ENCODE measurements at regions not wholly inside any gene's neighbourhood (a gene's known extent, or its start where the extent isn't known, plus 50 kb on each side); places are given as distances from the start of the nearest gene placed in this dataset.

DNA sequence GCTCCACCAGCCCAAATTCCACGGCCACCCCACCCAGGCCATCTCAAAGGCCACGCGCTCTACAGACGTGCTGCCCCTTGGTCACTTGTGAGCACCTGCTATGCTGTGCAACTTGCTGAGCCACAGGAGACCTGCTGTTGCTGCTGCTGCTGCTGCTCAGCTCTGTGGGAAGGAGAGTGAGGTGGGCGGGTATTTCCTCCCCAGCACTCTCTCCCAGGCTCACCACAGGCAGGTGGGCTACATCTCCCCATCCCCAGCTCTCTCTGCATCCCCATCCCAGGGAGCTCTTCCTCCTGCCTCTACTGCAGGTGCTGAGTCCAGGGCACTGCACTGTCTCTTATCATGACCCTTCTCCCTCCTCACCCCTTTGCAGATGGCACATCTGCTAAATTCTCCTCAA lies 306.9 kb downstream of the BCL11B start:
- Histone ChIP-seq H2AK5ac (ENCODE audit: low read length) (no peak overlapping the region), H3K79me2 (ENCODE audit: control insufficient read depth, insufficient read depth, low read length, poor library complexity) (no peaks in the 10 kb centered on the region), H3K14ac (ENCODE audit: low read length) (no peak overlapping the region), H3K9me3 (ENCODE audit: insufficient read depth, low read depth, low read length) (no peaks in the 10 kb centered on the region), H3K27ac (ENCODE audit: low read depth, low read length) (no peak overlapping the region), H2BK5ac (ENCODE audit: low read depth, low read length, poor library complexity) (no peak overlapping the region), H3K79me1 (ENCODE audit: low read length) (no peaks in the 10 kb centered on the region), H3K4me1 (ENCODE audit: control insufficient read depth in 1 of 2, insufficient read depth in 2 of 2, low read length in 2 of 2) (no peaks in the 10 kb centered on the region), H3K9ac (ENCODE audit: low read length) (no peak overlapping the region), H3K4ac (ENCODE audit: low read depth, low read length) (no peak overlapping the region), H3K18ac (ENCODE audit: low read length) (no peak overlapping the region), H3K4me3 (ENCODE audit: low read depth, low read length) (no peak overlapping the region), H2BK12ac (ENCODE audit: low read length) (no peak overlapping the region), H4K91ac (ENCODE audit: low read depth, low read length) (no peak overlapping the region), H3K23ac (ENCODE audit: low read length) (no peak overlapping the region), H3K27me3 (ENCODE audit: insufficient read depth, low read length) (no peaks in the 10 kb centered on the region), H4K12ac (ENCODE audit: low read depth, low read length) (no peak overlapping the region), H3K36me3 (ENCODE audit: control insufficient read depth in 1 of 2, insufficient read depth in 2 of 2, low read length in 2 of 2) (no peaks in the 10 kb centered on the region), H3K4me2 (ENCODE audit: low read length) (no peak overlapping the region), H4K8ac (ENCODE audit: low read depth, low read length) (no peak overlapping the region), H2BK120ac (ENCODE audit: insufficient read depth, low read length, poor library complexity) (no peak overlapping the region), H2AFZ (ENCODE audit: insufficient read depth, low read length, poor library complexity) (no peak overlapping the region)
- no peak for DNase-seq
- WGBS (ENCODE audit: extremely low coverage, insufficient coverage, insufficient read length), result no CpG with 5 or more reads among the region's 5 CpGs

DNA sequence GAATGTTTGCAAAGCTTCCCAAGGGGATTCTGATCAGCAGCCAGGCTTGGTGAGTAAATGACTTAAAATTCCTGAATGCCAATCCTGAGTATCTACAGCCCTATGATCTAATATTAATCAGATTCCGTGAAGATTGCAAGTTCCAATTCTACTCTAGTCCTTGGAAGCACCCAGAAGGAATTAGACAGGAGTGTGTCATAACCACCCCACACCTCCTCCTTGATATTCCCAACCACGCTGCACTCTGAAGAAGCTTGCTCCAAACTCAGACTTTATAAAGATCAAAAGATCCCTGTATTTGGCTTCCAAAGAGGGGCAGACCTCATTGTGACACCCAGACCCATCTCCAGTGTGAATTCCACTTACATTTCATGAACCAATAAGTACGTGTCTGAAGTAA lies 306.0 kb downstream of the BCL11B start:
- H3K79me1 ChIP-seq (ENCODE audit: low read length), result no peaks in the 10 kb centered on the region
- H3K14ac ChIP-seq (ENCODE audit: low read length), result no peak overlapping the region
- H2AK5ac ChIP-seq (ENCODE audit: low read length), result no peak overlapping the region
- no peak overlapping the region for H3K23ac ChIP-seq (ENCODE audit: low read length)
- H3K27ac ChIP-seq (ENCODE audit: low read depth, low read length), result no peak overlapping the region
- no CpG with 5 or more reads among the region's 3 CpGs for WGBS (ENCODE audit: extremely low coverage, insufficient coverage, insufficient read length)
- H3K36me3 ChIP-seq (ENCODE audit: control insufficient read depth in 1 of 2, insufficient read depth in 2 of 2, low read length in 2 of 2), result no peaks in the 10 kb centered on the region
- H3K9me3 ChIP-seq (ENCODE audit: insufficient read depth, low read depth, low read length), result no peaks in the 10 kb centered on the region
- no peak overlapping the region for H3K4ac ChIP-seq (ENCODE audit: low read depth, low read length)
- H4K12ac ChIP-seq (ENCODE audit: low read depth, low read length), result no peak overlapping the region
- no peaks in the 10 kb centered on the region for H3K4me1 ChIP-seq (ENCODE audit: control insufficient read depth in 1 of 2, insufficient read depth in 2 of 2, low read length in 2 of 2)
- H4K8ac ChIP-seq (ENCODE audit: low read depth, low read length), result no peak overlapping the region
- DNase-seq, result no peak
- H2BK120ac ChIP-seq (ENCODE audit: insufficient read depth, low read length, poor library complexity), result no peak overlapping the region
- H2BK5ac ChIP-seq (ENCODE audit: low read depth, low read length, poor library complexity), result no peak overlapping the region
- no peak overlapping the region for H3K9ac ChIP-seq (ENCODE audit: low read length)
- no peak overlapping the region for H2BK12ac ChIP-seq (ENCODE audit: low read length)
- no peaks in the 10 kb centered on the region for H3K79me2 ChIP-seq (ENCODE audit: control insufficient read depth, insufficient read depth, low read length, poor library complexity)
- no peak overlapping the region for H3K4me2 ChIP-seq (ENCODE audit: low read length)
- H2AFZ ChIP-seq (ENCODE audit: insufficient read depth, low read length, poor library complexity), result no peak overlapping the region
- H3K4me3 ChIP-seq (ENCODE audit: low read depth, low read length), result no peak overlapping the region
- H3K27me3 ChIP-seq (ENCODE audit: insufficient read depth, low read length), result no peaks in the 10 kb centered on the region
- no peak overlapping the region for H4K91ac ChIP-seq (ENCODE audit: low read depth, low read length)
- H3K18ac ChIP-seq (ENCODE audit: low read length), result no peak overlapping the region

GRCh38 chr14:98966475-98967162 lies 305.4 kb downstream of the BCL11B start:
- Histone ChIP-seq H2AK5ac (ENCODE audit: low read length) (no peak overlapping the region), H2AFZ (ENCODE audit: insufficient read depth, low read length, poor library complexity) (no peak overlapping the region), H3K27me3 (ENCODE audit: insufficient read depth, low read length) (no peaks in the 10 kb centered on the region), H3K79me2 (ENCODE audit: control insufficient read depth, insufficient read depth, low read length, poor library complexity) (no peaks in the 10 kb centered on the region), H3K4me1 (ENCODE audit: control insufficient read depth in 1 of 2, insufficient read depth in 2 of 2, low read length in 2 of 2) (no peaks in the 10 kb centered on the region), H3K27ac (ENCODE audit: low read depth, low read length) (no peak overlapping the region), H3K4me3 (ENCODE audit: low read depth, low read length) (no peak overlapping the region), H3K23ac (ENCODE audit: low read length) (no peak overlapping the region), H2BK120ac (ENCODE audit: insufficient read depth, low read length, poor library complexity) (no peak overlapping the region), H3K79me1 (ENCODE audit: low read length) (no peaks in the 10 kb centered on the region), H2BK5ac (ENCODE audit: low read depth, low read length, poor library complexity) (no peak overlapping the region), H4K91ac (ENCODE audit: low read depth, low read length) (no peak overlapping the region), H3K9me3 (ENCODE audit: insufficient read depth, low read depth, low read length) (no peaks in the 10 kb centered on the region), H4K8ac (ENCODE audit: low read depth, low read length) (no peak overlapping the region), H3K18ac (ENCODE audit: low read length) (no peak overlapping the region), H3K4me2 (ENCODE audit: low read length) (no peak overlapping the region), H4K12ac (ENCODE audit: low read depth, low read length) (no peak overlapping the region), H3K14ac (ENCODE audit: low read length) (no peak overlapping the region), H3K36me3 (ENCODE audit: control insufficient read depth in 1 of 2, insufficient read depth in 2 of 2, low read length in 2 of 2) (no peaks in the 10 kb centered on the region), H3K4ac (ENCODE audit: low read depth, low read length) (no peak overlapping the region), H2BK12ac (ENCODE audit: low read length) (no peak overlapping the region), H3K9ac (ENCODE audit: low read length) (no peak overlapping the region)
- whole genome bisulfite sequencing (ENCODE audit: extremely low coverage, insufficient coverage, insufficient read length), result no CpG with 5 or more reads among the region's 6 CpGs
- DNase-seq, result no peak

GRCh38 chr14:98974113-98974512 lies 297.9 kb downstream of the BCL11B start:
- Histone ChIP-seq H2BK120ac (ENCODE audit: insufficient read depth, low read length, poor library complexity) (no peak overlapping the region), H3K14ac (ENCODE audit: low read length) (no peak overlapping the region), H3K4me2 (ENCODE audit: low read length) (no peak overlapping the region), H3K4me3 (ENCODE audit: low read depth, low read length) (no peak overlapping the region), H2BK12ac (ENCODE audit: low read length) (no peak overlapping the region), H3K79me2 (ENCODE audit: control insufficient read depth, insufficient read depth, low read length, poor library complexity) (no peaks in the 10 kb centered on the region), H3K36me3 (ENCODE audit: control insufficient read depth in 1 of 2, insufficient read depth in 2 of 2, low read length in 2 of 2) (no peaks in the 10 kb centered on the region), H2AK5ac (ENCODE audit: low read length) (no peak overlapping the region), H3K27ac (ENCODE audit: low read depth, low read length) (no peak overlapping the region), H3K23ac (ENCODE audit: low read length) (no peak overlapping the region), H4K12ac (ENCODE audit: low read depth, low read length) (no peak overlapping the region), H4K8ac (ENCODE audit: low read depth, low read length) (no peak overlapping the region), H3K9ac (ENCODE audit: low read length) (no peak overlapping the region), H3K18ac (ENCODE audit: low read length) (no peak overlapping the region), H3K4me1 (ENCODE audit: control insufficient read depth in 1 of 2, insufficient read depth in 2 of 2, low read length in 2 of 2) (no peaks in the 10 kb centered on the region), H4K91ac (ENCODE audit: low read depth, low read length) (no peak overlapping the region), H3K27me3 (ENCODE audit: insufficient read depth, low read length) (no peaks in the 10 kb centered on the region), H3K9me3 (ENCODE audit: insufficient read depth, low read depth, low read length) (no peaks in the 10 kb centered on the region), H3K4ac (ENCODE audit: low read depth, low read length) (no peak overlapping the region), H3K79me1 (ENCODE audit: low read length) (no peaks in the 10 kb centered on the region), H2AFZ (ENCODE audit: insufficient read depth, low read length, poor library complexity) (no peak overlapping the region), H2BK5ac (ENCODE audit: low read depth, low read length, poor library complexity) (no peak overlapping the region)
- no peak for DNase-seq
- WGBS (ENCODE audit: extremely low coverage, insufficient coverage, insufficient read length), result no CpG with 5 or more reads among the region's 1 CpG
